Upper lobe of left lung (tissue), 6 donors: ENCODE measurements at regions not wholly inside any gene's neighbourhood (a gene's known extent, or its start where the extent isn't known, plus 50 kb on each side); places are given as distances from the start of the nearest gene placed in this dataset.
"Not testable (repeated sequence)": the region's sequence is repeated elsewhere in the genome, so short reads cannot be mapped to it uniquely, and the experiment has no call there.

ENCODE experiments used
- ATAC-seq, 2 donors: fragments of 200-7000 bp; cut with Tn5 transposase; one replicate each; pipeline ENCODE4 v1.9.1; 2022; ENCODE audit warnings: mild to moderate bottlenecking in 2 of 2, moderate library complexity in 2 of 2; ENCODE audit not compliant: low FRiP score in 2 of 2
- DNase-seq, 2 donors: peaks; one replicate each; pipeline ENCODE4 v3.0.0-alpha.2; 2019 to 2020
- H3K27ac ChIP-seq, 4 donors: fragments of 200-600 bp; sonication (generic); one replicate each; pipeline ENCODE4 v1.5.1; 2016 to 2019
- H3K27me3 ChIP-seq, 4 donors: fragments of 200-600 bp; sonication (generic); one replicate each; pipeline ENCODE4 v1.5.1; 2017 to 2019
- H3K36me3 ChIP-seq, 4 donors: fragments of 200-600 bp; sonication (generic); one replicate each; pipeline ENCODE4 v1.5.1; 2016 to 2019
- H3K4me1 ChIP-seq, 4 donors: fragments of 200-600 bp; sonication (generic); one replicate each; pipeline ENCODE4 v1.5.1; 2018 to 2019
- H3K4me3 ChIP-seq, 4 donors: fragments of 200-600 bp; sonication (generic); one replicate each; pipeline ENCODE4 v1.5.1; 2017 to 2019; ENCODE audit warnings: mild to moderate bottlenecking in 2 of 4, moderate library complexity in 1 of 4
- H3K9me3 ChIP-seq, 4 donors: fragments of 200-600 bp; sonication (generic); one replicate each; pipeline ENCODE4 v1.5.1; 2018 to 2019
- EP300 ChIP-seq, 4 donors: sonication (generic); formaldehyde crosslinking; IDR thresholded peaks; one replicate each; pipeline ENCODE4 v1.5.1; 2017; ENCODE audit warnings: antibody characterized with exemption in 4 of 4, control low read depth in 2 of 4
- POLR2A ChIP-seq, 4 donors: fragments of 450-650 bp; IDR thresholded peaks; one replicate each; pipeline ENCODE4 v1.5.1; 2016 to 2017; ENCODE audit warnings: antibody characterized with exemption in 4 of 4, mild to moderate bottlenecking in 2 of 4
- POLR2AphosphoS5 ChIP-seq, 2 donors: sonication (generic); formaldehyde crosslinking; IDR thresholded peaks; one replicate each; pipeline ENCODE4 v1.5.1; 2017; ENCODE audit warnings: antibody characterized with exemption in 2 of 2
- WGBS, 2 donors: methylation state at CpG; one replicate each; pipeline ENCODE4 v1.1.5; 2017 to 2018; 5-methylcytosine and 5-hydroxymethylcytosine counted together
- TF ChIP-seq, protein P1 (sequence below), 6 experiments: fragments of 450-650 bp in 4 of 6; fragments of 200-600 bp in 2 of 6; sonication (generic) in 2 of 6; IDR thresholded peaks; one replicate each; pipeline ENCODE4 v1.5.1; 2016 to 2019; ENCODE audit warnings: antibody characterized with exemption in 6 of 6
- donor health status: DM: no; HTN: no; CAD: no; lungs with moderate emphysema.
- donor health status: DM: no; HTN: yes; CAD: no; lungs with severe emphysema.

DNA sequence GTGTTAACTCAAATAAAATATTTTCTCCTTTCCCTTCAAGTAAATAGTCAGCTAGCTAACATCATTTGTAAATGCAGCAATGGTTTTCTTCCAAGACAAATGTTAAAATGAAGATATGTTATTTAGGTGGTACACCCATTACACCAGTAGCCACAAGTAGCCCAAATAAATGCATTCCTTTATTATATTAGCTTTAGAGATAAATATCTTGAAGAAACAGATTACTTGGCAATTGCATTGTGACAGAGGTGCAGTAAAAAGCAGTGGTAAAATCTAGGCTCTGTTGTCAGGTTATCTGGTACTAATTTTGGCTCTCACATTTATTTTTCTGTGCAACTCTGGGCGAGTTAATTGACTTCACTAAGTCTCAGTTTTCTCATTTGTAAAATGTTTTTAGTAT, 193.0 kb downstream of the NAA11 start:
- TF ChIP-seq POLR2AphosphoS5 (IDR thresholded peaks at IDR 0.05), result no peak
- no peaks in the 10 kb centered on the region for H3K36me3 ChIP-seq
- no peak overlapping the region for H3K4me3 ChIP-seq
- WGBS, 2 donors, result 78 to 96% methylated on average over 1 of the region's 1 CpG
- DNase-seq (no peak), ATAC-seq (no peak)
- H3K27me3 ChIP-seq, result no peaks in the 10 kb centered on the region
- H3K27ac ChIP-seq, result no peak overlapping the region
- no peaks in the 10 kb centered on the region for H3K4me1 ChIP-seq
- H3K9me3 ChIP-seq, result no peaks in the 10 kb centered on the region

DNA sequence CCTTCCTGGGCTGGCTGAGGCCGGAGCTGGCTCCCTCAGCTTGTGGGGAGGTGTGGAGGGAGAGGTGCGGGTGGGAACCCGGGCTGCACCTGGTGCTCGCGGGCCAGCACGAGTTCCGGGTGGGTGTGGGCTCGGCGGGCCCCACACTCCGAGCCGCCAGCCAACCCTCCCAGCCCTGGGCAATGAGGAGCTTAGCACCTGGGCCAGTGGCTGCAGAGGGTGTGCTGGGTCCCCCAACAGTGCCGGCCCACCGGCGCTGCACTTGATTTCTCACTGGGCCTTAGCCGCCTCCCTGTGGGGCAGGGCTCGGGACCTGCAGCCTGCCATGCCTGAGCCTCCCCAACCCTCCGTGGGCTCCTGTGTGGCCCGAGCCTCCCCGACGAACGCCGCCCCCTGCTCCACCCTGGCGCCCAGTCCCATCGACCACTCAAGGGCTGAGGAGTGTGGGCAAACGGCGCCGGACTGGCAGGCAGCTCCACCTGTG, 182.7 kb upstream of the PAQR3 start:
- H3K36me3 ChIP-seq, result no peaks in the 10 kb centered on the region
- no peak overlapping the region for H3K4me3 ChIP-seq
- no peaks in the 10 kb centered on the region for H3K27me3 ChIP-seq
- peak; percentile 18 to 70 for DNase-seq
- no peak for ATAC-seq
- TF ChIP-seq EP300 (IDR thresholded peaks at IDR 0.05), result no peak
- TF ChIP-seq, protein P1, sequence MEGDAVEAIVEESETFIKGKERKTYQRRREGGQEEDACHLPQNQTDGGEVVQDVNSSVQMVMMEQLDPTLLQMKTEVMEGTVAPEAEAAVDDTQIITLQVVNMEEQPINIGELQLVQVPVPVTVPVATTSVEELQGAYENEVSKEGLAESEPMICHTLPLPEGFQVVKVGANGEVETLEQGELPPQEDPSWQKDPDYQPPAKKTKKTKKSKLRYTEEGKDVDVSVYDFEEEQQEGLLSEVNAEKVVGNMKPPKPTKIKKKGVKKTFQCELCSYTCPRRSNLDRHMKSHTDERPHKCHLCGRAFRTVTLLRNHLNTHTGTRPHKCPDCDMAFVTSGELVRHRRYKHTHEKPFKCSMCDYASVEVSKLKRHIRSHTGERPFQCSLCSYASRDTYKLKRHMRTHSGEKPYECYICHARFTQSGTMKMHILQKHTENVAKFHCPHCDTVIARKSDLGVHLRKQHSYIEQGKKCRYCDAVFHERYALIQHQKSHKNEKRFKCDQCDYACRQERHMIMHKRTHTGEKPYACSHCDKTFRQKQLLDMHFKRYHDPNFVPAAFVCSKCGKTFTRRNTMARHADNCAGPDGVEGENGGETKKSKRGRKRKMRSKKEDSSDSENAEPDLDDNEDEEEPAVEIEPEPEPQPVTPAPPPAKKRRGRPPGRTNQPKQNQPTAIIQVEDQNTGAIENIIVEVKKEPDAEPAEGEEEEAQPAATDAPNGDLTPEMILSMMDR (IDR thresholded peaks at IDR 0.05), result no peak
- TF ChIP-seq POLR2A (IDR thresholded peaks at IDR 0.05), result no peak
- no peak for TF ChIP-seq POLR2AphosphoS5 (IDR thresholded peaks at IDR 0.05)
- no peaks in the 10 kb centered on the region for H3K4me1 ChIP-seq
- H3K9me3 ChIP-seq, result peaks cover 3 to 43% (median 24%) of the 10 kb centered on the region in 4 donors
- 96 to 97% methylated on average over 11 to 17 of the region's 27 CpGs for WGBS, 2 donors
- H3K27ac ChIP-seq, result no peak overlapping the region

DNA sequence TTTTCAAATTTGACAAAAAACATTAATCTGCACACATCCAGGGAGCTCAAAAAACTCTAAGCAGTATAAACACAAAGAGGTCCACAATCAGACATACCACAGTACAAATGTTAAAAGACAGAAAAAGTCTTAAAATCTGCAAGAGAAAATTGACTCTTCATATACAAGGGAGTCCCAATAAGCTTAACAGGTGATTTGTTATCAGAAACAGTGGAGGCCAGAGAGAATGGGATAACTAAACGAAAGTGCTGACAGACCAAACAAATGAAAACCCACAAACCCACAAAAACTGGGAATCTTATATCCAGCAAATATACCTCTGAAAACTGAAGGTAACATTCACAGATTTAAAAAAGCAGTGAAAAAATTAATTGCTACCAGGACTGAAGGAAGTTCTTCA, 182.0 kb upstream of the PAQR3 start:
- Histone ChIP-seq H3K36me3 (no peaks in the 10 kb centered on the region), H3K4me3 (no peak overlapping the region), H3K27me3 (no peaks in the 10 kb centered on the region), H3K9me3 (peaks cover 3 to 44% (median 24%) of the 10 kb centered on the region in 4 donors), H3K27ac (no peak overlapping the region), H3K4me1 (no peaks in the 10 kb centered on the region)
- WGBS, 2 donors, result 75 to 96% methylated on average over 1 of the region's 1 CpG
- ATAC-seq (no peak), DNase-seq (no peak)
- TF ChIP-seq POLR2AphosphoS5 (IDR thresholded peaks at IDR 0.05) (no peak), EP300 (IDR thresholded peaks at IDR 0.05) (no peak), POLR2A (IDR thresholded peaks at IDR 0.05) (no peak)
- TF ChIP-seq, protein P1 (IDR thresholded peaks at IDR 0.05), result no peak

DNA sequence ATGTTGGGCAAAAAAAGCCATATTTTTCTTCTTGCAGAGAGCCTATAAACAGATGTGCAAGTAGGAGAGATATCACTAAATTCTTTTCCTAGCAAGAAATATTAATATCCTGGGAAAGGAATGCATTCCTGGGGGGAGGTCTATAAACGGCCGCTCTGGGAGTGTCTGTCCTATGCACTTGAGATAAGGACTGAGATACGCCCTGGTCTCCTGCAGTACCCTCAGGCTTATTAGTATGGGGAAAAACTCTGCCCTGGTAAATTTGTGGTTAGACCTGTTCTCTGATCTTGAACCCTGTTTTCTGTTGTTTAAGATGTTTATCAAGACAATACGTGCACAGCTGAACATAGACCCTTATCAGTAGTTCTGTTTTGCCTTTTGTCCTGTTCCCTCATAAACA, 177.8 kb upstream of the PAQR3 start:
- not testable (repeated sequence) for H3K4me1 ChIP-seq, ATAC-seq, H3K4me3 ChIP-seq, H3K36me3 ChIP-seq, DNase-seq, H3K27me3 ChIP-seq, H3K27ac ChIP-seq
- 77 to 89% methylated on average over 4 of the region's 4 CpGs for WGBS, 2 donors
- peaks cover 3 to 42% (median 21%) of the 10 kb centered on the region in 4 donors for H3K9me3 ChIP-seq

DNA sequence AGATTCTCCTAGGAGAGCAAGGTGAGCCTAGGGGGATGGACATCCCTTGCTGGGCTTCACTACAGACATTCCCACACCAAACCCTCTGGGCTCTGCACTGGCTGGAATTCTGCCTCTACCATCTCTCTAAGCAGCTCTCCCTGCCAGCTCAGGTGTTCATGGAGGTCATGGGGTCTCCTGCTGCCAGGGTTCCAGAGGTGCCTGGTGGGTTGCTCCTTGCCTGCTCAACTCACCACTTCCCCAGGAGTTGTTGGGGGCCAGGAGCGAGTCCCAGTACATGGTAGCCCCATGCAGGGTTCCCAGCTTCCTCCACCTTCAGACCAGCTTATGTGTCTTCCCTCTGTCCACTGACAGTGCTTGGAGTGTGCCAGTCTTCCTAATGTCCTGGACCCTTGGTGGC, 167.8 kb upstream of the PAQR3 start:
- ATAC-seq (peak in 1 of 2 donors; percentile 19), DNase-seq (no peak)
- H3K9me3 ChIP-seq, result no peaks in the 10 kb centered on the region
- H3K27ac ChIP-seq, result no peak overlapping the region
- no peaks in the 10 kb centered on the region for H3K27me3 ChIP-seq
- TF ChIP-seq, protein P1 (IDR thresholded peaks at IDR 0.05), result no peak
- TF ChIP-seq POLR2AphosphoS5 (IDR thresholded peaks at IDR 0.05) (no peak), EP300 (IDR thresholded peaks at IDR 0.05) (no peak), POLR2A (IDR thresholded peaks at IDR 0.05) (no peak)
- H3K36me3 ChIP-seq, result no peaks in the 10 kb centered on the region
- H3K4me3 ChIP-seq, result no peak overlapping the region
- H3K4me1 ChIP-seq, result no peaks in the 10 kb centered on the region
- 83 to 94% methylated on average over 1 of the region's 1 CpG for WGBS, 2 donors

DNA sequence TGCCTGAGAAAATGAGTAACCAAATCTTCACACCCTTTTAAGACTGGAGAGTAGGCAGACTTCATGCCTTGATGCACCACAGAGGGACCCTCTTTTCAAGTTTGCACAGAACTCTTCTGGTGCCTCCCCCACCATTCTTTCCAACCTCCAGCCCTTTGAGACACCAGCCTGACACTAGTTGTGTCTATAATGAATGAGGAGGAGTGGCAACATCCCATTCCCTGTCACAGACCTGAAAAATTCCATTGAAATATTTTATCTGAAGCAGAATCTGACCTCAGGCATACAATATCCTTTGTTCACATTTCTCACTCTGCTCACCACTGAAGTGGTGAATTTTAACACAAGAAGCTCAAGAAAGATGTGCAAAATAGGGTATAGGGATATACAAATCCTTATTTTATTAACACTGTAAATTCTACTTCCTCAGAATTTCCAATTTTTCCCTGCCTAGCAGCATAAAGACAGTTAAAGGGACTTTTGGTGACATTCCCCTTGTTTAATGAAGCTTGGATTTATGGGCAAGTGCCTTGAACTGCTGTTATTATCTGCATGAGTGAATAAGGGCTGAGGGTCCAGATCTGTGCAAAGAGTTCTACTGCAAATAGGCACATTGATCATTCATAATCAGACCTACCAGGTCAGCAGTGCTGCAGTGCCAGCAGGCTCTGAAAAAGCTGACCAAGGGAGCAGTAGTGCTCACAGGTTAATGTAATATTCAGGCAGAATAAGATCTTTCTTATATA, 149.9 kb upstream of the PAQR3 start:
- no peaks in the 10 kb centered on the region for H3K27me3 ChIP-seq
- no peak overlapping the region for H3K27ac ChIP-seq
- H3K9me3 ChIP-seq, result no peaks in the 10 kb centered on the region
- H3K4me3 ChIP-seq, result no peak overlapping the region
- H3K36me3 ChIP-seq, result no peaks in the 10 kb centered on the region
- TF ChIP-seq, protein P1 (IDR thresholded peaks at IDR 0.05), result no peak
- no peak for TF ChIP-seq EP300 (IDR thresholded peaks at IDR 0.05)
- no peak for TF ChIP-seq POLR2AphosphoS5 (IDR thresholded peaks at IDR 0.05)
- no peak for TF ChIP-seq POLR2A (IDR thresholded peaks at IDR 0.05)
- ATAC-seq (no peak), DNase-seq (no peak)
- H3K4me1 ChIP-seq, result no peaks in the 10 kb centered on the region
